ENCODE measurements at regions not wholly inside any gene's neighbourhood (a gene's known extent, or its start where the extent isn't known, plus 50 kb on each side); places are given as distances from the start of the nearest gene placed in this dataset.
A peak's percentile ranks its signal among the peaks of the same experiment; 100 is the strongest.

GRCh38 chr1:5519366-5520135, 472.7 kb downstream of the NPHP4 start:
- Mint-ChIP-seq H3K27me3 (peaks cover 8% of the 10 kb centered on the region), H3K36me3 (ENCODE audit: low read depth) (no peaks in the 10 kb centered on the region), H3K4me1 (ENCODE audit: low read depth) (peaks cover 3% of the 10 kb centered on the region), H3K9me3 (no peaks in the 10 kb centered on the region), H3K27ac (no peak overlapping the region), H3K4me3 (no peak overlapping the region)
- DNase-seq (no peak), ATAC-seq (no peak)
- CTCF ChIA-PET: no interaction called here
- POLR2A ChIA-PET: no interaction called here
- TF ChIP-seq CTCF (IDR thresholded peaks at IDR 0.05): no peak
- intact Hi-C loops (cut with micrococcal nuclease): loop anchor here (10.0 kb wide), 1 partner anchor 75 kb away; no protein-coding TSS in a partner anchor

- intact Hi-C loops (cut with micrococcal nuclease): loop anchor here (10.0 kb wide), 1 partner anchor 78 kb away; no protein-coding TSS in a partner anchor
- H3K9me3 Mint-ChIP-seq: no peaks in the 10 kb centered on the region
- no peak overlapping the region for H3K27ac Mint-ChIP-seq
- H3K4me1 Mint-ChIP-seq (ENCODE audit: low read depth): no peaks in the 10 kb centered on the region
- no peak for ATAC-seq
- no peaks in the 10 kb centered on the region for H3K36me3 Mint-ChIP-seq (ENCODE audit: low read depth)
- H3K27me3 Mint-ChIP-seq: peaks cover 6% of the 10 kb centered on the region
- DNase-seq: no peak
- no peak overlapping the region for H3K4me3 Mint-ChIP-seq
- TF ChIP-seq CTCF (IDR thresholded peaks at IDR 0.05): no peak
- ChIA-PET CTCF (interaction anchor here (1.5 kb wide), 1 partner anchor 9 kb away, joined by 4 read pairs; no protein-coding TSS in a partner anchor), POLR2A (no interaction called here)
These were observed 475.5 kb downstream of the NPHP4 start for GRCh38 chr1:5516756-5517155.

- TF ChIP-seq CTCF (IDR thresholded peaks at IDR 0.05): no peak
- H3K4me1 Mint-ChIP-seq (ENCODE audit: low read depth): no peaks in the 10 kb centered on the region
- DNase-seq: no peak
- H3K4me3 Mint-ChIP-seq: no peak overlapping the region
- POLR2A ChIA-PET: no interaction called here
- no peak overlapping the region for H3K27ac Mint-ChIP-seq
- H3K27me3 Mint-ChIP-seq: peaks cover 5% of the 10 kb centered on the region
- intact Hi-C loops (cut with micrococcal nuclease): loop anchor here (10.0 kb wide), 1 partner anchor 79 kb away; no protein-coding TSS in a partner anchor
- H3K36me3 Mint-ChIP-seq (ENCODE audit: low read depth): no peaks in the 10 kb centered on the region
- CTCF ChIA-PET: interaction anchor here (0.6 to 2.8 kb wide), 7 partner anchors 11 to 230 kb away, joined by 3 to 25 read pairs (median 5); no protein-coding TSS in a partner anchor
- ATAC-seq: no peak
- no peaks in the 10 kb centered on the region for H3K9me3 Mint-ChIP-seq
These were observed 476.7 kb downstream of the NPHP4 start for GRCh38 chr1:5515501-5515900.

- TF ChIP-seq CTCF (IDR thresholded peaks at IDR 0.05): peak; percentile 100
- no peak overlapping the region for H3K27ac Mint-ChIP-seq
- peaks cover 5% of the 10 kb centered on the region for H3K27me3 Mint-ChIP-seq
- DNase-seq (peak; percentile 79), ATAC-seq (peak; percentile 66)
- POLR2A ChIA-PET: no interaction called here
- intact Hi-C loops (cut with micrococcal nuclease): loop anchor here (10.0 kb wide), 1 partner anchor 80 kb away; no protein-coding TSS in a partner anchor
- no peaks in the 10 kb centered on the region for H3K9me3 Mint-ChIP-seq
- H3K4me1 Mint-ChIP-seq (ENCODE audit: low read depth): no peaks in the 10 kb centered on the region
- H3K36me3 Mint-ChIP-seq (ENCODE audit: low read depth): no peaks in the 10 kb centered on the region
- no peak overlapping the region for H3K4me3 Mint-ChIP-seq
- CTCF ChIA-PET: interaction anchor here (0.6 to 2.8 kb wide), 21 partner anchors 9 to 352 kb away, joined by 3 to 25 read pairs (median 4); no protein-coding TSS in a partner anchor
These were observed 477.6 kb downstream of the NPHP4 start for GRCh38 chr1:5514527-5515183.

All from activated CD8-positive, alpha-beta T cell treated with anti-CD3 and anti-CD28 coated beads for 36 hours (primary cell).